T-cell (primary cell): ENCODE measurements at regions not wholly inside any gene's neighbourhood (a gene's known extent, or its start where the extent isn't known, plus 50 kb on each side); places are given as distances from the start of the nearest gene placed in this dataset.

Experiments used
- ATAC-seq, 4 experiments: fragments of 200-7000 bp in 3 of 4; fragments of 150-1000 bp in 1 of 4; cut with Tn5 transposase; replicated peaks in 1 of 4; 1 replicate in 3 of 4; 2 replicates in 1 of 4; pipeline ENCODE4 v1.10.0; 2021; ENCODE audit warnings: moderate library complexity in 3 of 4, mild to moderate bottlenecking in 2 of 4, moderate number of reproducible peaks in 1 of 4
- CTCF ChIA-PET, 2 donors: fragments of 300-600 bp; sonication (Branson Sonifier 250); formaldehyde crosslinking; loops; one replicate each; lab custom pipeline; 2022; ENCODE audit warnings: antibody characterized with exemption in 2 of 2; lab: Charles Lee
- POLR2A ChIA-PET, 2 donors: fragments of 300-600 bp; sonication (Branson Sonifier 250); formaldehyde crosslinking; loops; one replicate each; lab custom pipeline; 2022; ENCODE audit warnings: antibody characterized with exemption in 2 of 2; lab: Charles Lee
- DNase-seq, 35 experiments: peaks; one replicate each; pipeline versions ENCODE4 v3.0.0 to v3.0.0-alpha.2; 2013 to 2023
- H3K27ac ChIP-seq: one replicate; pipeline ENCODE4 v1.5.1; 2013; ENCODE audit warnings: low read length
- H3K27me3 ChIP-seq, 2 experiments: replicated peaks in 1 of 2; 1 replicate in 1 of 2; 2 replicates in 1 of 2; pipeline versions ENCODE4 v1.6.1 to v1.7.0; 2013; ENCODE audit warnings: low read length in 1 of 2, mixed read lengths in 1 of 2; ENCODE audit not compliant: control insufficient read depth in 2 of 2, insufficient read depth in 2 of 2; ENCODE audit errors: extremely low read depth in 1 of 2
- H3K36me3 ChIP-seq, 2 donors: 1 replicate in 1 of 2; 2 replicates in 1 of 2; pipeline versions ENCODE4 v1.6.1 to v1.7.0; 2013; ENCODE audit warnings: low read length in 1 of 2; ENCODE audit not compliant: control insufficient read depth in 2 of 2, insufficient read depth in 1 of 2; ENCODE audit errors: extremely low read depth in 1 of 2
- H3K4me1 ChIP-seq, 2 experiments: 1 replicate in 1 of 2; 2 replicates in 1 of 2; pipeline versions ENCODE4 v1.6.1 to v1.7.0; 2013; ENCODE audit warnings: low read length in 2 of 2, mixed read lengths in 1 of 2; ENCODE audit not compliant: insufficient read depth in 2 of 2, control insufficient read depth in 1 of 2; ENCODE audit errors: extremely low read depth in 1 of 2
- H3K4me3 ChIP-seq, 2 donors: 1 replicate in 1 of 2; 2 replicates in 1 of 2; pipeline versions ENCODE4 v1.5.1 to v1.7.0; 2013; ENCODE audit warnings: mild to moderate bottlenecking in 2 of 2, low read length in 1 of 2, moderate library complexity in 1 of 2; ENCODE audit not compliant: control insufficient read depth in 1 of 2; ENCODE audit errors: extremely low read depth in 1 of 2
- H3K9me3 ChIP-seq: 2 replicates; pipeline ENCODE4 v1.7.0; 2013
- H3K27ac Mint-ChIP-seq, 2 donors: one replicate each; pipeline ENCODE4 v1.8.0; 2020 to 2021; ENCODE audit warnings: mild to moderate bottlenecking in 2 of 2, mixed read lengths in 2 of 2
- H3K27me3 Mint-ChIP-seq, 2 donors: one replicate each; pipeline ENCODE4 v1.8.0; 2021 to 2022; ENCODE audit warnings: mixed read lengths in 2 of 2
- H3K36me3 Mint-ChIP-seq: one replicate; pipeline ENCODE4 v1.8.0; 2021; ENCODE audit warnings: mixed read lengths
- H3K4me1 Mint-ChIP-seq, 3 donors: one replicate each; pipeline ENCODE4 v1.8.0; 2020 to 2022; ENCODE audit warnings: mixed read lengths in 3 of 3, mild to moderate bottlenecking in 1 of 3
- H3K4me3 Mint-ChIP-seq, 3 donors: one replicate each; pipeline ENCODE4 v1.8.0; 2020 to 2022; ENCODE audit warnings: mild to moderate bottlenecking in 3 of 3, mixed read lengths in 3 of 3, moderate library complexity in 3 of 3
- H3K9me3 Mint-ChIP-seq, 3 donors: one replicate each; pipeline ENCODE4 v1.8.0; 2020 to 2022; ENCODE audit warnings: mixed read lengths in 3 of 3
- WGBS: methylation state at CpG from one replicate; pipeline ENCODE4 v1.1.5; 2013; ENCODE audit warnings: missing lambda C conversion rate; ENCODE audit not compliant: insufficient coverage; 5-methylcytosine and 5-hydroxymethylcytosine counted together

GRCh38 chr3:148034353-148034752 is 625.2 kb downstream of the ZIC1 start:
- H3K4me1 Mint-ChIP-seq: no peaks in the 10 kb centered on the region
- ATAC-seq (no peak), DNase-seq (no peak)
- no peak overlapping the region for H3K27ac Mint-ChIP-seq
- Histone ChIP-seq H3K9me3 (no peaks in the 10 kb centered on the region), H3K36me3 (no peaks in the 10 kb centered on the region), H3K27me3 (no peaks in the 10 kb centered on the region), H3K27ac (no peak overlapping the region), H3K4me3 (no peak overlapping the region), H3K4me1 (no peaks in the 10 kb centered on the region)
- no peaks in the 10 kb centered on the region for H3K36me3 Mint-ChIP-seq
- peaks cover 0 to 8% (median 3%) of the 10 kb centered on the region in 3 donors for H3K9me3 Mint-ChIP-seq
- ChIA-PET CTCF (no interaction called here), POLR2A (no interaction called here)
- H3K27me3 Mint-ChIP-seq: no peaks in the 10 kb centered on the region
- WGBS: 96% methylated on average over 3 of the region's 3 CpGs
- no peak overlapping the region for H3K4me3 Mint-ChIP-seq

- Mint-ChIP-seq H3K27me3 (no peaks in the 10 kb centered on the region), H3K4me3 (no peak overlapping the region), H3K36me3 (no peaks in the 10 kb centered on the region), H3K27ac (no peak overlapping the region), H3K9me3 (peaks cover 0 to 8% (median 5%) of the 10 kb centered on the region in 3 donors), H3K4me1 (no peaks in the 10 kb centered on the region)
- WGBS: 100% methylated on average over 1 of the region's 5 CpGs
- ChIA-PET CTCF (no interaction called here), POLR2A (no interaction called here)
- DNase-seq (no peak), ATAC-seq (no peak)
- H3K27ac ChIP-seq: no peak overlapping the region
- H3K36me3 ChIP-seq: no peaks in the 10 kb centered on the region
- no peak overlapping the region for H3K4me3 ChIP-seq
- no peaks in the 10 kb centered on the region for H3K9me3 ChIP-seq
- no peaks in the 10 kb centered on the region for H3K4me1 ChIP-seq
- H3K27me3 ChIP-seq: no peaks in the 10 kb centered on the region
These were observed 627.2 kb downstream of the ZIC1 start for GRCh38 chr3:148036331-148036876.

GRCh38 chr3:148042663-148043445 is 633.7 kb downstream of the ZIC1 start:
- ChIA-PET POLR2A (no interaction called here), CTCF (no interaction called here)
- H3K4me3 ChIP-seq: no peak overlapping the region
- Mint-ChIP-seq H3K27me3 (no peaks in the 10 kb centered on the region), H3K9me3 (peaks cover 0 to 16% (median 4%) of the 10 kb centered on the region in 3 donors), H3K4me3 (no peak overlapping the region), H3K4me1 (no peaks in the 10 kb centered on the region), H3K27ac (no peak overlapping the region), H3K36me3 (no peaks in the 10 kb centered on the region)
- ATAC-seq (no peak), DNase-seq (no peak)
- H3K36me3 ChIP-seq: no peaks in the 10 kb centered on the region
- no peak overlapping the region for H3K27ac ChIP-seq
- H3K27me3 ChIP-seq: no peaks in the 10 kb centered on the region
- 100% methylated on average over 2 of the region's 6 CpGs for WGBS
- H3K9me3 ChIP-seq: no peaks in the 10 kb centered on the region
- no peaks in the 10 kb centered on the region for H3K4me1 ChIP-seq

- H3K9me3 ChIP-seq: no peaks in the 10 kb centered on the region
- Mint-ChIP-seq H3K9me3 (peaks cover 3 to 22% (median 4%) of the 10 kb centered on the region in 3 donors), H3K27ac (no peak overlapping the region), H3K4me3 (no peak overlapping the region), H3K36me3 (no peaks in the 10 kb centered on the region), H3K27me3 (no peaks in the 10 kb centered on the region), H3K4me1 (no peaks in the 10 kb centered on the region)
- DNase-seq (no peak), ATAC-seq (no peak)
- H3K36me3 ChIP-seq: no peaks in the 10 kb centered on the region
- no peak overlapping the region for H3K4me3 ChIP-seq
- no peaks in the 10 kb centered on the region for H3K4me1 ChIP-seq
- ChIA-PET POLR2A (no interaction called here), CTCF (no interaction called here)
- no CpG with 5 or more reads among the region's 1 CpG for WGBS
- H3K27me3 ChIP-seq: no peaks in the 10 kb centered on the region
- H3K27ac ChIP-seq: no peak overlapping the region
These were observed 635.0 kb downstream of the ZIC1 start for GRCh38 chr3:148044151-148044550.

- ATAC-seq (no peak), DNase-seq (no peak)
- Histone ChIP-seq H3K4me3 (no peak overlapping the region), H3K27ac (no peak overlapping the region), H3K4me1 (no peaks in the 10 kb centered on the region), H3K27me3 (no peaks in the 10 kb centered on the region), H3K9me3 (no peaks in the 10 kb centered on the region), H3K36me3 (no peaks in the 10 kb centered on the region)
- no peak overlapping the region for H3K27ac Mint-ChIP-seq
- no peak overlapping the region for H3K4me3 Mint-ChIP-seq
- H3K36me3 Mint-ChIP-seq: no peaks in the 10 kb centered on the region
- WGBS: no CpG with 5 or more reads among the region's 2 CpGs
- CTCF ChIA-PET: no interaction called here
- H3K9me3 Mint-ChIP-seq: peaks cover 3 to 6% (median 5%) of the 10 kb centered on the region in 3 donors
- H3K4me1 Mint-ChIP-seq: no peaks in the 10 kb centered on the region
- POLR2A ChIA-PET: no interaction called here
- no peaks in the 10 kb centered on the region for H3K27me3 Mint-ChIP-seq
These were observed 642.7 kb upstream of the AGTR1 start for GRCh38 chr3:148054999-148055398.

GRCh38 chr3:148062590-148062989 is 635.1 kb upstream of the AGTR1 start:
- Mint-ChIP-seq H3K4me3 (no peak overlapping the region), H3K9me3 (peaks cover 0 to 6% (median 0%) of the 10 kb centered on the region in 3 donors), H3K27me3 (no peaks in the 10 kb centered on the region), H3K4me1 (no peaks in the 10 kb centered on the region), H3K36me3 (no peaks in the 10 kb centered on the region), H3K27ac (no peak overlapping the region)
- Histone ChIP-seq H3K4me1 (no peaks in the 10 kb centered on the region), H3K27ac (no peak overlapping the region), H3K36me3 (no peaks in the 10 kb centered on the region), H3K4me3 (no peak overlapping the region), H3K27me3 (no peaks in the 10 kb centered on the region), H3K9me3 (no peaks in the 10 kb centered on the region)
- DNase-seq (no peak), ATAC-seq (no peak)
- ChIA-PET CTCF (no interaction called here), POLR2A (no interaction called here)
- no CpG with 5 or more reads among the region's 1 CpG for WGBS
